Skin epidermis (tissue), 12 donors: ENCODE measurements at regions not wholly inside any gene's neighbourhood (a gene's known extent, or its start where the extent isn't known, plus 50 kb on each side); places are given as distances from the start of the nearest gene placed in this dataset.
A peak's percentile ranks its signal among the peaks of the same experiment; 100 is the strongest.

Experiments used
- H3K27ac ChIP-seq, 21 experiments: fragments of 200-600 bp; sonication (generic) in 11 of 21; one replicate each; pipeline ENCODE4 v1.5.0; 2020; ENCODE audit warnings: mild to moderate bottlenecking in 3 of 21, inconsistent platforms in 2 of 21, moderate library complexity in 2 of 21
- H3K4me3 ChIP-seq, 7 experiments: fragments of 200-600 bp; sonication (generic) in 2 of 7; one replicate each; pipeline ENCODE4 v1.5.0; 2020; ENCODE audit warnings: inconsistent platforms in 2 of 7, mild to moderate bottlenecking in 2 of 7, moderate library complexity in 1 of 7

DNA sequence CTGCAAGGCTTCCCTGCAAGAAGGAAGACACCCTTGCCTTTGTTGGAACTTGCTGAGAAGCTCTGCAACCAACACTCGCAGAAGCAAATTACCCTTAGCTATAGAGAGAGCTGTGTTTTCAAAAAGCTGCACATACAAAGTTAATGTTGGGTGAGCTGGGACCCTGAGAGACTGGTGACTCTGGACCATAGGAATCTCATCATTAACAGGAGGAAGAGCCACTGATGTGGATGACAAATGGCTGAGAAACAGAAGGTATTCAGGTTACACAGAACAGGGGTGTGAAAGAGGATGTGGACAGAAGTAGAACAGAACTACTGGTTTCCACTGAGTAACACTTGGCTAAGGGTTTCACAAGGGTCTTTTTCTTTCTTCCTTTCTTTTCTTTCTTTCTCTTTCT is 493.5 kb downstream of the IRX1 start:
- H3K4me3 ChIP-seq, result no peak overlapping the region
- H3K27ac ChIP-seq, result no peak overlapping the region

DNA sequence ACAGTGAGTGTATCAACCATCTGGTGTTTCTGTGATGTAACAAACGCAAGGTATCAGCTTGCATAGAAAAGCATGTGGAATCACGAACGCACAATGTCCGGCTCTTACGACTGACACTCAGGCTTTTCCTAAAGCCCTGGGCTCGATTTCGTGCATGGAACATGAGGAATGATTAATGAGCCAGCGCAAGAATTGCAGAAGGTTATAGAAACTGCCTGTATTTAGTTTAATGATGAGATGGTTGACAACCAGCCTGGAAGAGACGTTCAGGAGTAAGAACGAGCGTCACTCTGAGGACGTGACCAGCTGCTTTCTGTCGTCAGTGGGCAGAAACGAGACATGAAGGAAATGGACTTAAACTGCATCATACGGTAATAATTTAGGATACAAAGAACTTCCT is 497.6 kb downstream of the IRX1 start:
- no peak overlapping the region for H3K27ac ChIP-seq
- H3K4me3 ChIP-seq, result no peak overlapping the region

DNA sequence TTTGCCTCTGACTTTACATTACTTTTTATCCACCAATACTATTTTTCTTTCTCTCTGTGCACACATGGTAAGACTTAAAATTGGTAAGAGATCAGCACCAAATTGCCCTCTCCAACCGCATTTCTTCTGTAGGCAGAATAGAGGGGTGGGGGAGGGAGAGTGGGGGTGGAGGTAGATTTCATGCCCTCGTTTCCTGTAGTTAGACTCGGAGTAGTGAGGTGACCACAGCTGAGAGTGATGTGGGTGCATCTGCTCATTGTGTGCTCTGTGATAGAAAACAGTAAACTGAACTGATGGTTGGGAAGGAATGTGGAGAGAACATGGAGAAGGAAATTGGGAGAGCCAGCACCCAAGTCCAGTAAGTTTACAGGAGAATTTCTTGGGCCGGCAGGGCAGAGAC is 498.3 kb downstream of the IRX1 start:
- Histone ChIP-seq H3K4me3 (no peak overlapping the region), H3K27ac (no peak overlapping the region)

DNA sequence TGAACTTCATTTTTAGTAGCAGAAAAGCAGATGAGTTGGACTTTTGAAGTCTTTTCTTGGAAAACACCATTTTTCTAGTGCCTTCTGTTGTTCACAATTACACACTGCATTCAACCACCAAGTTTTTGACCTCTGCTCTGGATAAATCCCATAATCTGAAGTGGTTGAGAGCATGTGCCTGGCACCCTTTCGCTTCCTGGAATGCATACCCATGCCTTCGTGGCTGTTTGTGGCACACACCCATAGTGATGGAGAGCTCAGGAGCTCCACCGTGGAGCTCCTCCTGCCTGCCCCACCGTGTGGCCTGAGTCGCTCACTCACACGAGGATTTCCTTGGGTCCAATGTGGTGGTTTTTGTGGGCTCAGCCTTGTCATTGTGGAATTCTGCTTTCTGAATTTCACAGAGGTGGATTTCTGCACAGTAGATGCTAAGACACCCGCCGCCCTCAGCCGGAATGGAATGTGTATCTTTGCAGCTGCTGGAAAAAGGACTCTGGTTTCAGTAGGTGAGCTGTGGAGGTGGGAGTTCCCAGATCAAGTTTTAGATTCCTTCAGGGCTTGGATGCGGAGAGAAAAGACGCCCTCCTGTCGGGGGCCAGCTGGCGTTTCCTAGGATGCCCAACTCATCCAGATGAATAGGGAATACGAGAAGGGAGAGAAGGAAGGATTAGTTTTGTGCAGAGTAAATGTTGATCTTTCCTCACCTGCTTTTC is 500.4 kb downstream of the IRX1 start:
- Histone ChIP-seq H3K4me3 (no peak overlapping the region), H3K27ac (no peak overlapping the region)

DNA sequence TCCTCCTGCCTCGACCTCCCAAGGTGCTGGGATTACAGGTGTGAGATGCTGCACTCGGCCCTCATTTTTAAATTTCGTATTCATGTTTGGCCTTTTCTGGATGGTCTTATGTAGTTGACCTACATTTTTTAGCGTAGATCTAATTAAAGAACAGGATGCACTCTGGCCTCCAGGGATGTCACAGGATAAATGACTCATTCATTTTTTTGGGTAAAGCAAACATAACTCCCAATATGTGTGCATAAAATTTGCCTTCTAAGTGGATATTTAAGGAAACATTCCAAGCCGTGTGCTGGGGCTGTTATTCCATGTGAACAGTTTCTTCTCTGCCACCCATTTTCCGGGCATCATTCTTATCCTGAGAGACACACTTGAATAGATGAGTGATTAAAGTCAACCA is 501.6 kb downstream of the IRX1 start:
- no peak overlapping the region for H3K27ac ChIP-seq
- H3K4me3 ChIP-seq, result no peak overlapping the region

DNA sequence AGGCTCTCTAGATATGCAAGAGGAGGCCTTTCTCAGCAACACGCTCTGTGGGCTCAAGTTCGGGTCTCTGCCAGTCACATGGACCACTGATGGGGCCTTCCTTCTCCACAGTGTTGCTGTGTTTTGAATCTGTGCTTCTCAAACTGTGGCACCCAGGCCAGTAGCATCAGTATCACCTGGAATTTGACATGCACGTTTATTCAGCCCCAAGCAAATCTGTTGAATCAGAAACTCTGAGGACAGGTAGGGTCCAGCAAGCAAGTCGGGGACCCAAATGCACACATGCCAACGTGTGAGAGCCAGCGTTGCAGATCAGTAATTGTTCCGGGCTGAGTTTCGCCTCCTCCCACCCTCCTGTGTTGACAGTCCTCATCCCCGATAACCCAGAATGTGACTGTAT is 502.6 kb downstream of the IRX1 start:
- Histone ChIP-seq H3K4me3 (no peak overlapping the region), H3K27ac (no peak overlapping the region)

DNA sequence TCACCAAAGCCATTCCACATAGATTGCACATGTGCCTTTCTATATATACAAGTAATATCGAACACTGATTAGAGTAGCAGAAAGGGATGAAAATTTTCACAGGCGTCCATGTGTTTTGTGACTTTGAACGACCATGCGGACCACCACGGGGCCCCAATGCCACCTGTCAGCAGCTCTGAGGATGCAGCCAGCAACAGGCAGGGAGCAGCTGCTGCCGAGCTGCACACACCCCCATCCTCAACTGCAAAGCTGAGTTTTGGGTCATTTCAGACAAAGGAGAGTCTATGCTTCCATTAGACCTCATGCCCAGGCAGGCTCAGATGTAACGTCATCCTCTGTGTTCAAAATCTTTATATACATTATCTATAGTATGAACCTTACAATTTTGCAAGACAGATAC is 503.8 kb downstream of the IRX1 start:
- H3K4me3 ChIP-seq, result no peak overlapping the region
- H3K27ac ChIP-seq, result no peak overlapping the region

DNA sequence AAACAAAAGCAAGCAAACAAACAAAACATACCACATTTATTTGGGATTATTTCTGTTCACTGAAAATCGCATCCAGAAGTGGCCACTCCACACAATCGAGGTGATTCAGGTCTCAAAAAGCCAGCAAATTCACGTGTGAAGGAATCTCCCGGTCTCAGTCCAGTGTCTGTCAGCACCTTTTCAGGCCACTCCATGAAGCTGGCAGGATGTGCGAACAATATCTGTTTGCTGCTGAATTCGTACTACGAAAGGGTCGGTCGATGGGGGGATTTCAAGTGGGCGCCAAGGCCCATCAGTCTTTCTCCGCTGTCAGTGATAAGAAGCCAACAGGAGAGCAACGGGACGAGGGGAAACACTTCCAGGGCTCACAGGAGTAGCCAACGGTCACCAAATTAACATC is 505.1 kb downstream of the IRX1 start:
- Histone ChIP-seq H3K27ac (no peak overlapping the region), H3K4me3 (no peak overlapping the region)

DNA sequence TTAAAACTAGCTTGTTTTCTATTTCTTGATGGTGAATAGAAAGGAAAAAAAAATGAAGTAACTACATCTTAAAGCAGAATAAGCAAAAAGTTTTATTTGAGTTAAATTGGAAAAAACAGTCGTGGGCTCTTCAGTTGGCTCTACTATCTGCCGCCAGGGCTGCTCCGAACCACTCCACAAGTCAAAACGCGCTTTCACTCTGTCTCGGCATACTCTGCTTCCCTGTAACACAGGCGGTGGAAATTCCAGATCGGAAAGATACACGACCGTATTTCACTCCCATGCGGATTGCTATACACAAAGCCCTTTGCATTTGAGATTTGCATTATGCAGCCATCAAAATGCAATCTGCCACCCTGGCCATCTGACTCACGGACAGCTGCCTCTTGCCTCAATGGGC is 505.6 kb downstream of the IRX1 start:
- no peak overlapping the region for H3K4me3 ChIP-seq

DNA sequence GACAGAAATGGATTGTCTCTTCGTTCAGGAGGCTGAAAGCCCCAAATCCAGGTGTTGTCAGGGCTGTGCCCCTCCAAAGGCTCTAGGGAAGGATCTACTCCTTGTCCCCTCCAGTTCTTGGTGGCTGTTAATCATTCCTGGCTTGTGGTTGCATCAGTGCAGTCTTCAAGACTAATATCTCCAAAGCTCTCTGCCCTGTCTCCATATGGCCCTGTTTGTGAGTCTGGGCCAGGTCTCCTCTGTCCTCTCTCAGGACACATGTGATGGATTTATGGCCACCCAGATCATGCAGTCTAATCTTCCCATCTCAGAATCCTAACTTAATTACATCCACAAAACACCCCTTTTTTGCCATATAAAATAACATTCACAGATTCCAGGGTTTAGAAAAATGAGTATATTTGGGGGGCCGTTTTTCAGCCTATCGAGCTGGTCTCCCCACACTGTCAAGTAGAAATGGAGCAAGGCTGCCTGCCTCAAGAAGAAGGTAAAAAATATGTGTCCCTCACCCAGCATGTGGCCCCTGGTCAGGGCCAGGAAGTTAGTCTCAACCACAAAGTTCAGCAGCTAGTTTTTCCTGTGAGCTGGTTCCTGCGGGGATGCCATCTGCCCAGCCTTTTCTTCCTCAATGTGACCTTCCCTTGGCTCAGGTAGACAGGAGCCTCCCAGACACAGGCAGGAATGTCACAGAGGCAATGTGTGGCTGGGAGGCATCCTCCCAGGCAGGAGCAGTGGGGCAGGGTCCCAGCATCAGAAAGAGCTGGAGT is 509.4 kb downstream of the IRX1 start:
- Histone ChIP-seq H3K27ac (no peak overlapping the region), H3K4me3 (no peak overlapping the region)

More for the DNA sequence above, 505.6 kb downstream of the IRX1 start:
- no peak overlapping the region for H3K27ac ChIP-seq

DNA sequence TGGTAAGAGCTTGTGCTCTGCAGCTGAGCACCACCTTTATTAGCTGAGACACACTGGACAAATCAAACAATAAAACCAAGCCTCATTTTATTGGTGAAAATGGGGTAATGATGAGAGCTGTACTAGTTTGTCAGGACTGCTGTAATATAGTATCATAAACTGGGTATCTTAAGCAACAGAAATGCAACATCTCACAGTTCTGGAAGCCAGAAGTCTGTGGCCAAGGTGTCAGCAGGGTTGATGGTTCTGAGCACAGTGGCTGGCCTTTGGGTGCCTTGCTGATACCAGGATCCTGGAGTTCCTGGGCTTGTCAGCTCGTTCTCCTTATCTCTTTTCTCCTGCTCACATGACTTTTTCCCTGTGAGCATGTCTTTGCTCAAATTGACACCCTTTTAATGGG is 513.1 kb downstream of the IRX1 start:
- no peak overlapping the region for H3K27ac ChIP-seq
- H3K4me3 ChIP-seq, result no peak overlapping the region

DNA sequence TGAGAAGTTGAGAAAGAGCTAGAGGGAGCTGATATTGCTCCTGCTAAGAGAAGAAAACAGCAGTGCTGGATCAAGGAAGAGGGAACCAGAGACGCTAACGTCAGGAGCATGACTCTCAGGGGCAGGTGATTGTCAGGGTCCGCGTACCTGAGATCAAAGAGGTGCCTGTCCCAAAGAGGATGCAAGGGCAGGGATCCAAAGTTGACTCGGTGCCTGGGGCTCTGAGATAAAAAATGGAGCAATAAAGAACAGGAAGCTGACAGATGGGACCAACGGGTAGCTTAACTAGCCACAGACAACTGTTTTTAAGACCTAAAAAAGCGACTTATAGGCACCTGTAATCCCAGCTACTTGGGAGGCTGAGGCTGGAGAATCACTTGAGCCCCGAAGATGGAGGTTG is 517.8 kb downstream of the IRX1 start:
- Histone ChIP-seq H3K4me3 (no peak overlapping the region), H3K27ac (no peak overlapping the region)

DNA sequence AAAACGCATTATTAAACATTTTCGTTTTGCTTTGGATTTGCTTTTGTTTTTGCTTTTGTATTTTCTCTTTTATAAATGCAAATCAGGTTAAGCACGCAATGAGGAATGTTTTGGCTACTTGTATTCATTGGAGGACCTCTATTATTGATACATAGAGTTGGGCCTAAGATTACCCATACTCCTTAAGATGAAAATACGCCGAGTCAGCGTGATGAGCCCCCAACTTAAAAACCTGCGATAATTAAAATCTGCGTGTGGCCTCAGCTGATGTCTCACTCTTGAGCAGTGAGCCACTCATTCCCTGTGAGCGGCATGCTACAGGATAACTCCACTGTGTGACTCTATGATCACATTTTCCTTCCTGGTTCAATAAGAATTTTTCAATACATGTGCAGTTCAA is 518.3 kb downstream of the IRX1 start:
- no peak overlapping the region for H3K4me3 ChIP-seq
- no peak overlapping the region for H3K27ac ChIP-seq

DNA sequence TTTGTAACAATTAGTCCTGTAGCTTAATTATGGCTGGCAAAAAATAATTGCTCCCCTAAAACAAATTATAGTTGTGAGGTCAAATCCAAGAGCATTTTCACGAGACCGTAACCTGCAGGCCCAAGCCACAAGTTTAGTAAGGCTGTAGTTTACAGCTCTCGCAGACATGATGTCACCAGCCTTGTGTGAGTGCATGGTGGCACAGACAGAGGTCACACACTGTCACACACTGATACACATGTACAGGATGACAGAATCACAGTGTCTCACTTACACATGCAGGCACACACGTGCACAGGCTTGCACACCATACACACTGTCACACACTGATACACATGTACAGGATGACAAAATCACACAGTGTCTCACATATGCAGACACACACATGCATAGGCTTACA is 518.8 kb downstream of the IRX1 start:
- Histone ChIP-seq H3K4me3 (no peak overlapping the region), H3K27ac (no peak overlapping the region)

DNA sequence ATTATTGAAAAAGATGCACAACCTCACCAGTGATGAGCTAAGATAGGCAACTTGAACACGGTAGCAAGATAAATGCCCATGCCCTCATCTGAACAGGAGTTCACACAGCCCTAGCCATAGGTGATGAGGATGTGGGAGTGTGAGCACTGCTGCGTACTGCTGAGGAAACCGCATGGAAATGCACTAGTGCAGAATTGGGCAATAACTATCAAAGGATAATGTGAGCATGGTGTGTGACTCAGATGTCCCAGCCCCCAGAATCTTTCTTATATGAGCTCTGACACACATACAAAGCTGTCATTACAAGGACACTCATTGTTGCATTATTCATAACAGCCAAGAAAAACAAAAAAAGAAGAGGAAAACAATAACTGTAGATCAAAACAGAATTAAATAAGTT is 521.2 kb downstream of the IRX1 start:
- no peak overlapping the region for H3K4me3 ChIP-seq
- no peak overlapping the region for H3K27ac ChIP-seq

DNA sequence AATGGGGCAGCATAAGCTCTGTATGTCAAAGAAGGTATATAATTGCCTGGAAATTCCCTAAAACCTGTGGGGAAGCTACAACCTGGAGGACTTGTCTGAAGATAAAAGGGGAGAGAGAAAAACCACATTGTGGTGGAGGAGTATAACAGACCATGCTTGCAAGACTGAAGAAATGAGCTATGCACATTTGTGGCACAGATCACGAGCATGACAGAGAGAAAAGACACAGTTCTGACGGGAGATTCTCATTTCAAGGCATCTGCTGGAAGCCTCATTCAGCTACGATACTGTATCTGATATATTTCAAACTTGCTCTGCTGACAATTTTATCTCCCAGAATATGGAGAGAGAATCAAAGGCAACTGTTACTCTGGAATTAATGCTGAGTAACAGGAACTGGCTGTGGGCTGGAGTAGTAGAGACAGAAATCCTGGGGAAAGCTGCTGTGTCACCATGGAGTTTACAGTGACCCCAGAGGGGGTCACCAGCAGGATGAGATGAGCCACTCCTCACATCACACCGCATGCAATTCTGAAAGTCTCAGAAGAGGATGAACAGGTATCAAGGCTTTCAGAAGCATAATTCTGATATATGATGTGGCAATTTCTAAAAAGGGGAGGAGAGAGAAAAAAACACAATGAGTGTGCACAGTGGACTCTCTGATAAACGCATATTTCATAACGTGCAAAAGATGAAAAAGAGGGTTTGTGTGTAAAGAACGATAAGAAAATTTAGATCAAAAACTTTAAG is 528.8 kb downstream of the IRX1 start:
- Histone ChIP-seq H3K4me3 (no peak overlapping the region), H3K27ac (no peak overlapping the region)

DNA sequence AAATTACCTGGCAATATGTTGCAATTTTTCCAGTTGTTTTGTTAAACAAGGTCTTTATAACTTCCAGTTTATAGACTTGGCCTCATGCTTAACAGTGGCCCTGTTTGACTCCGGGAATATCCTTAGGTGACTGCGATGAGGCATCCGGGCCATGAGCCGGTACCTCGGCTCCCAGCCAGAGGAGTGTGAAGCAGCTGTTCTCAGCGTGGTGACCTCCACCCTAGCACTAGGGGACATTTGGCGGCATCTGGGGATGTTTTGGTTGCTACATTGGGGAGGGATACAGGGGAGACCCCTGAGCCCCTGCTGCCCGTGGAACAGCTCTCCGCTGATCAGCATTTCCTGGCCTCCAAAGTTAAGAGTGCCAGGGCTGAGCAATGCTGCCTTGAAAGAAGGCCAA is 533.4 kb downstream of the IRX1 start:
- no peak overlapping the region for H3K27ac ChIP-seq
- no peak overlapping the region for H3K4me3 ChIP-seq

DNA sequence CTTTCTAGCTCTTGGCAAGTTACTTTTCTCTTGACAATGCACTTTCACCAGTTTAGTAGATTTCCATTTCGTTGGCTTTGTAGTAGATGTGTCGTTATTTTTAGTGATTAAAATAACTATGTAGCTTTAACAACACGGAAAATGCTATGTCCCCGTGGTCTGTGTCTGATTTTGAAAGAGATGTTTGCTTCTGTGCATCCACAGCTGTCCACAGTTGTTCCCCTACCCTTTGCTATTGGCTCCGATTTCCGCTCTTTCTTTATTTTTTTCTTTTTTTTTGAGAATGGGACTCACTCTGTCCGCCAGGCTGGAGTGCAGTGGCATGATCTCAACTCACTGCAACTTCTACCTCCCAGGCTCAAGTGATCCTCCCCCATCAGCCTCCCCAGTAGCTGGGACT is 533.9 kb downstream of the IRX1 start:
- H3K27ac ChIP-seq, result no peak overlapping the region
- no peak overlapping the region for H3K4me3 ChIP-seq

DNA sequence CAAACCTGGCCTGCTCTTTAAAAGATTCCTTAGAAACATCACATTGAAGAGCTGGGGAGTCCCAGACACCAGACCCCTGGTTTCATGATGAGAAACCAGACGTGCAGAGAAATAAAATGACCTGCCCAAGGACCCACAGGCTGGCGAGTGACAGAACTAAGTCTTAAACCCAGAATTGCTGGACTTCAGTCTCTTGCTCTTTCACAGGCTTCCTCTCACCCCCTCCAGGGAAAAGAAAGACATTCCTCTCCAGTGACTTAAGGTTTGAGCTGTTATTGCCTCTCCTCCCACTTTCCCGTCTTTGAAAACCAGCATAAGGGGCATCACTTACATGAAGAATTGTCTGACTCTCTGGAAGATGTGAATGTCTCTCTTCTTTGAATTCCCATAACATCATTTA is 535.2 kb downstream of the IRX1 start:
- no peak overlapping the region for H3K27ac ChIP-seq
- no peak overlapping the region for H3K4me3 ChIP-seq

DNA sequence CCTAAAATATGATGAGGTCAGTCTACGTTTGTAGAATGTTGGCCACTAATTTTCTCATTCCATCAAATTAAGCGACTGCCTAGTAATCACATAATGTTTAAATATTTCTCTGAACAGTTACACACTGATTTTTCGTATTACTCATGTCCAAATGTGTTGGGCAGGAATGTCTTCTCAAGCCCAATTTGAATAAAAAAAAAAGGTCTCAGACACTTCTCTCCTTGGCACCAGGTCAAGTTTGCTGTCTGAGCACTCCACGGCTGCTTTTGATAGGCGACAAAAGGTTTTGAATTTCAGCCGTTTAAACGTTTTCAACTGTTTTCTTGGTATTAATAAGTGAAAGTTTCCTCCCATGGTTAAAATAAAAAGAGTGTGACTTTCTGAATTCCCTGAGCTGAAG is 542.1 kb downstream of the IRX1 start:
- H3K4me3 ChIP-seq, result no peak overlapping the region
- H3K27ac ChIP-seq, result peak overlapping the region in 1 of 21 experiments; percentile 6

DNA sequence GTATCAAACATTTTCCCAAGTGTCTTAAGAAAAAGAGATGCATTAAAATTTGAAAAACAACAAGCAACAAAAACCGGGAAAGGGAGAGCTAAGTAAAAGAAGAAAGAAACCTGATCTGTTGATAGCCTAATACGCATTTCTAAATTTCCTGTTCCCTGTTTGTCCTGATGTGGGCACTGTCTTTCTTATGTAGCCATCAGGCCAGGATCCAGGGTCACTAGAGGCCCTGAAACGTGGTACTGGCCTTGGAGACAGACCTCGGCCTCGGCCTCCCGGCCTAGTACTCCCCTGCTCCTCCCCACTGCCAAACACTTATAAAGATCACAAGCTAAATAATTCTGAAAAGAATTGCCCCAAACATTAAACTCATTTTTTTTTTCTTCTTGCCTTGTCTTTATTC is 547.2 kb downstream of the IRX1 start:
- no peak overlapping the region for H3K4me3 ChIP-seq
- no peak overlapping the region for H3K27ac ChIP-seq
